WTC11 (cell line): ENCODE measurements at regions not wholly inside any gene's neighbourhood (a gene's known extent, or its start where the extent isn't known, plus 50 kb on each side); places are given as distances from the start of the nearest gene placed in this dataset.

Experiments
- ESRRA ChIP-seq: sonication (generic); formaldehyde crosslinking; IDR thresholded peaks from 2 replicates; pipeline ENCODE4 v1.8.1; 2022; ENCODE audit warnings: mild to moderate bottlenecking, missing genetic modification reagents, borderline replicate concordance
- FOXJ3 ChIP-seq: sonication (generic); formaldehyde crosslinking; IDR thresholded peaks from 2 replicates; pipeline ENCODE4 v1.9.0; 2021; ENCODE audit warnings: missing genetic modification reagents, mild to moderate bottlenecking, borderline replicate concordance
- GTF2I ChIP-seq: fragments of 250-450 bp; sonication (Bioruptor Pico); conservative IDR thresholded peaks from 2 replicates; pipeline ENCODE4 v1.4.0; 2021; ENCODE audit warnings: mild to moderate bottlenecking
- IRF2 ChIP-seq: sonication (generic); formaldehyde crosslinking; IDR thresholded peaks from 2 replicates; pipeline ENCODE4 v1.8.0; 2022; ENCODE audit warnings: low read depth, missing genetic modification reagents, borderline replicate concordance
- JUN ChIP-seq: sonication (generic); formaldehyde crosslinking; IDR thresholded peaks from 2 replicates; pipeline ENCODE4 v1.8.0; 2023; ENCODE audit warnings: mild to moderate bottlenecking, missing genetic modification reagents
- MYBL2 ChIP-seq: sonication (generic); formaldehyde crosslinking; IDR thresholded peaks from 2 replicates; pipeline ENCODE4 v1.8.1; 2023; ENCODE audit warnings: mild to moderate bottlenecking, moderate library complexity, missing genetic modification reagents
- RELA ChIP-seq: sonication (generic); formaldehyde crosslinking; IDR thresholded peaks from 2 replicates; pipeline ENCODE4 v1.8.1; 2022; ENCODE audit warnings: missing genetic modification reagents, mild to moderate bottlenecking, borderline replicate concordance
- SMAD3 ChIP-seq: sonication (generic); formaldehyde crosslinking; IDR thresholded peaks from 2 replicates; pipeline ENCODE4 v1.8.0; 2022; ENCODE audit warnings: missing genetic modification reagents, mild to moderate bottlenecking, borderline replicate concordance
- SP1 ChIP-seq: sonication (generic); formaldehyde crosslinking; conservative IDR thresholded peaks from 2 replicates; pipeline ENCODE4 v1.8.1; 2022; ENCODE audit warnings: missing genetic modification reagents
- TF ChIP-seq, protein P1 (sequence below): sonication (generic); formaldehyde crosslinking; conservative IDR thresholded peaks from 2 replicates; pipeline ENCODE4 v1.8.1; 2022; ENCODE audit warnings: mild to moderate bottlenecking, missing genetic modification reagents
- TF ChIP-seq, protein P2 (sequence below): fragments of 200-600 bp; IDR thresholded peaks from 2 replicates; pipeline ENCODE4 v1.8.0; 2022; ENCODE audit warnings: antibody characterized with exemption
- TF ChIP-seq, protein P3 (sequence below): sonication (generic); formaldehyde crosslinking; IDR thresholded peaks from 2 replicates; pipeline ENCODE4 v1.8.0; 2022; ENCODE audit warnings: mild to moderate bottlenecking, missing genetic modification reagents
- TF ChIP-seq, protein P4 (sequence below): sonication (generic); formaldehyde crosslinking; IDR thresholded peaks from 2 replicates; pipeline ENCODE4 v1.8.1; 2023; ENCODE audit warnings: mild to moderate bottlenecking, moderate library complexity, missing genetic modification reagents

DNA sequence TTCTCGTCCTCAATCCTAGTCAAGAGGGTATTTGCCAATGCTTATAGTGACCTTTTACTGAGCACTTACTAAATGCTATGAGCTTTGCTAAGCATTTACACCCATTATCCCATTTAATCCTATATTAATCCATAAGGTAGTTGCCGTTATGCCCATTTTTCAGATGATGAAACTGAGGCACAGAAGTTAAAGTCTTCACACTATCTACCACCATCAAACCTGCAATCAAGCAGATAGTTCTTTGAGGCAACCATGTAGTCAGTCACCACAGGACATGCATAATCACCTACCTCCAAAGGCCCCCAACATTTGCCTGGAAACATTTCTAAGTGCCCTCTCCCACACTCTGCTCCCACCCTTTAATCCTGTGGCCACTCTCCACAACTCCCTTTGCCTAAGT is 149.6 kb downstream of the LY86 start:
- TF ChIP-seq, protein P1, sequence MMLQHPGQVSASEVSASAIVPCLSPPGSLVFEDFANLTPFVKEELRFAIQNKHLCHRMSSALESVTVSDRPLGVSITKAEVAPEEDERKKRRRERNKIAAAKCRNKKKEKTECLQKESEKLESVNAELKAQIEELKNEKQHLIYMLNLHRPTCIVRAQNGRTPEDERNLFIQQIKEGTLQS (CRISPR knock-in tag): no peak
- TF ChIP-seq, protein P2, sequence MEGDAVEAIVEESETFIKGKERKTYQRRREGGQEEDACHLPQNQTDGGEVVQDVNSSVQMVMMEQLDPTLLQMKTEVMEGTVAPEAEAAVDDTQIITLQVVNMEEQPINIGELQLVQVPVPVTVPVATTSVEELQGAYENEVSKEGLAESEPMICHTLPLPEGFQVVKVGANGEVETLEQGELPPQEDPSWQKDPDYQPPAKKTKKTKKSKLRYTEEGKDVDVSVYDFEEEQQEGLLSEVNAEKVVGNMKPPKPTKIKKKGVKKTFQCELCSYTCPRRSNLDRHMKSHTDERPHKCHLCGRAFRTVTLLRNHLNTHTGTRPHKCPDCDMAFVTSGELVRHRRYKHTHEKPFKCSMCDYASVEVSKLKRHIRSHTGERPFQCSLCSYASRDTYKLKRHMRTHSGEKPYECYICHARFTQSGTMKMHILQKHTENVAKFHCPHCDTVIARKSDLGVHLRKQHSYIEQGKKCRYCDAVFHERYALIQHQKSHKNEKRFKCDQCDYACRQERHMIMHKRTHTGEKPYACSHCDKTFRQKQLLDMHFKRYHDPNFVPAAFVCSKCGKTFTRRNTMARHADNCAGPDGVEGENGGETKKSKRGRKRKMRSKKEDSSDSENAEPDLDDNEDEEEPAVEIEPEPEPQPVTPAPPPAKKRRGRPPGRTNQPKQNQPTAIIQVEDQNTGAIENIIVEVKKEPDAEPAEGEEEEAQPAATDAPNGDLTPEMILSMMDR: no peak
- TF ChIP-seq SMAD3 (CRISPR knock-in tag) (no peak), MYBL2 (CRISPR knock-in tag) (no peak), SP1 (CRISPR knock-in tag) (no peak), FOXJ3 (CRISPR knock-in tag) (no peak), GTF2I (CRISPR knock-in tag) (no peak), JUN (CRISPR knock-in tag) (no peak), IRF2 (CRISPR knock-in tag) (no peak), ESRRA (CRISPR knock-in tag) (no peak), RELA (CRISPR knock-in tag) (no peak)
- TF ChIP-seq, protein P3, sequence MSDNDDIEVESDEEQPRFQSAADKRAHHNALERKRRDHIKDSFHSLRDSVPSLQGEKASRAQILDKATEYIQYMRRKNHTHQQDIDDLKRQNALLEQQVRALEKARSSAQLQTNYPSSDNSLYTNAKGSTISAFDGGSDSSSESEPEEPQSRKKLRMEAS (CRISPR knock-in tag): no peak
- TF ChIP-seq, protein P4, sequence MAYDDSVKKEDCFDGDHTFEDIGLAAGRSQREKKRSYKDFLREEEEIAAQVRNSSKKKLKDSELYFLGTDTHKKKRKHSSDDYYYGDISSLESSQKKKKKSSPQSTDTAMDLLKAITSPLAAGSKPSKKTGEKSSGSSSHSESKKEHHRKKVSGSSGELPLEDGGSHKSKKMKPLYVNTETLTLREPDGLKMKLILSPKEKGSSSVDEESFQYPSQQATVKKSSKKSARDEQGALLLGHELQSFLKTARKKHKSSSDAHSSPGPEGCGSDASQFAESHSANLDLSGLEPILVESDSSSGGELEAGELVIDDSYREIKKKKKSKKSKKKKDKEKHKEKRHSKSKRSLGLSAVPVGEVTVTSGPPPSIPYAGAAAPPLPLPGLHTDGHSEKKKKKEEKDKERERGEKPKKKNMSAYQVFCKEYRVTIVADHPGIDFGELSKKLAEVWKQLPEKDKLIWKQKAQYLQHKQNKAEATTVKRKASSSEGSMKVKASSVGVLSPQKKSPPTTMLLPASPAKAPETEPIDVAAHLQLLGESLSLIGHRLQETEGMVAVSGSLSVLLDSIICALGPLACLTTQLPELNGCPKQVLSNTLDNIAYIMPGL (CRISPR knock-in tag): no peak
